OCI-LY3 (cell line): ENCODE measurements at regions not wholly inside any gene's neighbourhood (a gene's known extent, or its start where the extent isn't known, plus 50 kb on each side); places are given as distances from the start of the nearest gene placed in this dataset.

ENCODE experiments used
- H2AFZ ChIP-seq: fragments of 200-600, 300-600 bp; shearing (Covaris generic); 2 replicates; pipeline ENCODE4 v1.6.0; 2014; ENCODE audit warnings: antibody characterized with exemption, low read depth, low read length
- H3K27ac ChIP-seq: fragments of 200-600, 300-600 bp; sonication (generic); 2 replicates; pipeline ENCODE4 v1.5.1; 2014; ENCODE audit warnings: mild to moderate bottlenecking, low read length, moderate library complexity, mixed read lengths
- H3K27me3 ChIP-seq: fragments of 200-600, 300-600 bp; sonication (generic); 2 replicates; pipeline ENCODE4 v1.6.1; 2014; ENCODE audit warnings: low read depth, low read length, mixed read lengths
- H3K36me3 ChIP-seq: fragments of 200-600, 300-600 bp; sonication (generic); replicated peaks from 2 replicates; pipeline ENCODE3; 2014; ENCODE audit warnings: low read depth, low read length, mixed read lengths
- H3K4me1 ChIP-seq: fragments of 300-600, 200-600 bp; sonication (generic); 2 replicates; pipeline ENCODE4 v1.6.1; 2014; ENCODE audit warnings: low read length, mixed read lengths
- H3K4me2 ChIP-seq: fragments of 200-600, 300-600 bp; sonication (generic); 2 replicates; pipeline ENCODE4 v1.6.1; 2014; ENCODE audit warnings: low read length, mixed read lengths
- H3K4me3 ChIP-seq: fragments of 300-600, 200-600 bp; sonication (generic); 2 replicates; pipeline ENCODE4 v1.5.1; 2014; ENCODE audit warnings: antibody characterized with exemption, mild to moderate bottlenecking, low read length, moderate library complexity
- H3K79me2 ChIP-seq: fragments of 300-600, 200-600 bp; shearing (Covaris generic); 2 replicates; pipeline ENCODE4 v1.6.1; 2014; ENCODE audit warnings: mild to moderate bottlenecking, low read length, mixed read lengths
- H3K9ac ChIP-seq: fragments of 300-600, 200-600 bp; shearing (Covaris generic); 2 replicates; pipeline ENCODE4 v1.6.0; 2014; ENCODE audit warnings: mild to moderate bottlenecking, low read length, moderate library complexity
- H3K9me3 ChIP-seq: fragments of 200-600, 300-600 bp; shearing (Covaris generic); 2 replicates; pipeline ENCODE4 v1.6.1; 2014; ENCODE audit warnings: low read length, mixed read lengths; ENCODE audit not compliant: insufficient read depth
- H4K20me1 ChIP-seq: fragments of 200-600, 300-600 bp; sonication (generic); 2 replicates; pipeline ENCODE4 v1.6.1; 2016; ENCODE audit warnings: low read length, mixed read lengths; ENCODE audit not compliant: insufficient read depth
- EZH2phosphoT487 ChIP-seq: fragments of 200-600 bp; shearing (Covaris generic); IDR thresholded peaks from 2 replicates; pipeline ENCODE4 v1.6.1; 2018; ENCODE audit warnings: antibody characterized with exemption, mixed run types, low read depth
- TF ChIP-seq, protein P1 (sequence below): fragments of 200-600, 300-600 bp; sonication (generic); IDR thresholded peaks from 2 replicates; pipeline ENCODE4 v1.5.1; 2014; ENCODE audit warnings: antibody characterized with exemption, low read length, low read depth

GRCh38 chr18:22739061-22739642 lies 194.0 kb upstream of the RBBP8 start:
- Histone ChIP-seq H3K4me2 (no peak overlapping the region), H4K20me1 (no peaks in the 10 kb centered on the region), H3K27me3 (no peaks in the 10 kb centered on the region), H2AFZ (no peak overlapping the region), H3K4me3 (no peak overlapping the region), H3K4me1 (peaks cover 9% of the 10 kb centered on the region; the same call in 1 of the 2 replicates), H3K9me3 (no peaks in the 10 kb centered on the region), H3K36me3 (no peaks in the 10 kb centered on the region), H3K27ac (no peak overlapping the region), H3K9ac (no peak overlapping the region), H3K79me2 (no peaks in the 10 kb centered on the region)
- TF ChIP-seq, protein P1, sequence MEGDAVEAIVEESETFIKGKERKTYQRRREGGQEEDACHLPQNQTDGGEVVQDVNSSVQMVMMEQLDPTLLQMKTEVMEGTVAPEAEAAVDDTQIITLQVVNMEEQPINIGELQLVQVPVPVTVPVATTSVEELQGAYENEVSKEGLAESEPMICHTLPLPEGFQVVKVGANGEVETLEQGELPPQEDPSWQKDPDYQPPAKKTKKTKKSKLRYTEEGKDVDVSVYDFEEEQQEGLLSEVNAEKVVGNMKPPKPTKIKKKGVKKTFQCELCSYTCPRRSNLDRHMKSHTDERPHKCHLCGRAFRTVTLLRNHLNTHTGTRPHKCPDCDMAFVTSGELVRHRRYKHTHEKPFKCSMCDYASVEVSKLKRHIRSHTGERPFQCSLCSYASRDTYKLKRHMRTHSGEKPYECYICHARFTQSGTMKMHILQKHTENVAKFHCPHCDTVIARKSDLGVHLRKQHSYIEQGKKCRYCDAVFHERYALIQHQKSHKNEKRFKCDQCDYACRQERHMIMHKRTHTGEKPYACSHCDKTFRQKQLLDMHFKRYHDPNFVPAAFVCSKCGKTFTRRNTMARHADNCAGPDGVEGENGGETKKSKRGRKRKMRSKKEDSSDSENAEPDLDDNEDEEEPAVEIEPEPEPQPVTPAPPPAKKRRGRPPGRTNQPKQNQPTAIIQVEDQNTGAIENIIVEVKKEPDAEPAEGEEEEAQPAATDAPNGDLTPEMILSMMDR: no peak
- no peak for TF ChIP-seq EZH2phosphoT487

GRCh38 chr18:22739789-22740188 lies 193.3 kb upstream of the RBBP8 start:
- Histone ChIP-seq H3K4me2 (no peak overlapping the region), H3K36me3 (no peaks in the 10 kb centered on the region), H3K27ac (no peak overlapping the region), H2AFZ (no peak overlapping the region), H3K4me1 (peaks cover 9% of the 10 kb centered on the region; the same call in 1 of the 2 replicates), H4K20me1 (no peaks in the 10 kb centered on the region), H3K4me3 (no peak overlapping the region), H3K9me3 (no peaks in the 10 kb centered on the region), H3K79me2 (no peaks in the 10 kb centered on the region), H3K27me3 (no peaks in the 10 kb centered on the region), H3K9ac (no peak overlapping the region)
- no peak for TF ChIP-seq EZH2phosphoT487
- TF ChIP-seq, protein P1: no peak

DNA sequence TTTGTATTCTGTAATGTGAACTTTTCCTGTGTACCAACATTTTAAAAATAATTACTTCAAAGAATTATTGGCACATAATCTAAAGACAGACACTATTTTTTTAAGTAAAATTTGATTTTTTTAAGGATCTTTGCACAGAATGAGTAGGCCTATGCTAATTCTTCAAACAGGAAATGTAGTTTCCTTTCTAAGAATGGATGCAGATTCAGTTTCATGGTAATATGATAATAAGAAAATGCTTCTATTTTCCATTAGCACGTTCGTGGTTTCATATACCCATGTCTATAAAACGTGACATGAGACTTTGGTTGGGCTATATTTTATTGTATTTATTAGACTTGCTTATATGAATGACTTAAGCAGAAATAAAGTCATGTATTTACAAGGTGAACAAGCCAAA lies 191.8 kb upstream of the RBBP8 start:
- TF ChIP-seq, protein P1: no peak
- no peak for TF ChIP-seq EZH2phosphoT487
- Histone ChIP-seq H3K36me3 (no peaks in the 10 kb centered on the region), H3K4me1 (peaks cover 9% of the 10 kb centered on the region; the same call in 1 of the 2 replicates), H3K79me2 (no peaks in the 10 kb centered on the region), H3K9ac (no peak overlapping the region), H3K27me3 (no peaks in the 10 kb centered on the region), H3K27ac (no peak overlapping the region), H4K20me1 (no peaks in the 10 kb centered on the region), H2AFZ (no peak overlapping the region), H3K9me3 (no peaks in the 10 kb centered on the region), H3K4me3 (no peak overlapping the region), H3K4me2 (no peak overlapping the region)

GRCh38 chr18:22742409-22742808 lies 190.7 kb upstream of the RBBP8 start:
- H3K79me2 ChIP-seq: no peaks in the 10 kb centered on the region
- H3K27me3 ChIP-seq: no peaks in the 10 kb centered on the region
- H3K4me3 ChIP-seq: no peak overlapping the region
- TF ChIP-seq EZH2phosphoT487: no peak
- TF ChIP-seq, protein P1: no peak
- H3K27ac ChIP-seq: no peak overlapping the region
- no peak overlapping the region for H2AFZ ChIP-seq
- no peaks in the 10 kb centered on the region for H3K9me3 ChIP-seq
- H3K4me2 ChIP-seq: no peak overlapping the region
- peaks cover 9% of the 10 kb centered on the region; the same call in 1 of the 2 replicates for H3K4me1 ChIP-seq
- no peak overlapping the region for H3K9ac ChIP-seq
- no peaks in the 10 kb centered on the region for H4K20me1 ChIP-seq
- H3K36me3 ChIP-seq: no peaks in the 10 kb centered on the region
